ENCODE measurements at regions not wholly inside any gene's neighbourhood (a gene's known extent, or its start where the extent isn't known, plus 50 kb on each side); places are given as distances from the start of the nearest gene placed in this dataset.
"Not testable (repeated sequence)": the region's sequence is repeated elsewhere in the genome, so short reads cannot be mapped to it uniquely, and the experiment has no call there.

GRCh38 chr1:58836408-58836807 lies 52.6 kb upstream of the JUN start:
- no peak for DNase-seq (ENCODE audit: low spot score)

- no peak for DNase-seq (ENCODE audit: low spot score)
Measured at GRCh38 chr1:58837886-58838285, 54.0 kb upstream of the JUN start.

GRCh38 chr1:58839147-58839795 lies 55.4 kb upstream of the JUN start:
- DNase-seq (ENCODE audit: low spot score): no peak

GRCh38 chr1:58839846-58840835 lies 56.3 kb upstream of the JUN start:
- DNase-seq (ENCODE audit: low spot score): no peak

- peak; percentile 31 for DNase-seq (ENCODE audit: low spot score)
Measured at GRCh38 chr1:58841455-58841854, 57.6 kb upstream of the JUN start.

- DNase-seq (ENCODE audit: low spot score): no peak
Measured at GRCh38 chr1:58842941-58843340, 59.1 kb upstream of the JUN start.

GRCh38 chr1:58844176-58844575 lies 60.3 kb upstream of the JUN start:
- no peak for DNase-seq (ENCODE audit: low spot score)

- no peak for DNase-seq (ENCODE audit: low spot score)
Measured at GRCh38 chr1:58845942-58846341, 62.1 kb upstream of the JUN start.

GRCh38 chr1:58848818-58849411 lies 65.1 kb upstream of the JUN start:
- no peak for DNase-seq (ENCODE audit: low spot score)

- no peak for DNase-seq (ENCODE audit: low spot score)
Measured at GRCh38 chr1:58849551-58849950, 65.7 kb upstream of the JUN start.

GRCh38 chr1:58850636-58851035 lies 66.8 kb upstream of the JUN start:
- DNase-seq (ENCODE audit: low spot score): no peak

- DNase-seq (ENCODE audit: low spot score): no peak
Measured at GRCh38 chr1:58852731-58853485, 69.1 kb upstream of the JUN start.

GRCh38 chr1:58854576-58854975 lies 70.7 kb upstream of the JUN start:
- no peak for DNase-seq (ENCODE audit: low spot score)

GRCh38 chr1:58855274-58856165 lies 71.7 kb upstream of the JUN start:
- DNase-seq (ENCODE audit: low spot score): no peak

- DNase-seq (ENCODE audit: low spot score): not testable (repeated sequence)
Measured at GRCh38 chr1:58856281-58856680, 72.4 kb upstream of the JUN start.

- peak; percentile 16 for DNase-seq (ENCODE audit: low spot score)
Measured at GRCh38 chr1:58857680-58858673, 74.1 kb upstream of the JUN start.

- DNase-seq (ENCODE audit: low spot score): no peak
Measured at GRCh38 chr1:58859769-58860485, 76.1 kb upstream of the JUN start.

- DNase-seq (ENCODE audit: low spot score): no peak
Measured at GRCh38 chr1:58861076-58861475, 77.2 kb upstream of the JUN start.

GRCh38 chr1:58861506-58861905 lies 77.7 kb upstream of the JUN start:
- DNase-seq (ENCODE audit: low spot score): no peak

All from CD4-positive, alpha-beta T cell treated with Interleukin-15 for 4 hours (primary cell).